KMS-11 (cell line): ENCODE measurements at regions not wholly inside any gene's neighbourhood (a gene's known extent, or its start where the extent isn't known, plus 50 kb on each side); places are given as distances from the start of the nearest gene placed in this dataset.
"Not testable (repeated sequence)": the region's sequence is repeated elsewhere in the genome, so short reads cannot be mapped to it uniquely, and the experiment has no call there.

Experiments
- H2AFZ ChIP-seq: fragments of 200-600 bp; sonication (generic); 2 replicates; pipeline ENCODE4 v1.6.1; 2016; ENCODE audit warnings: antibody characterized with exemption, mixed run types, low read depth
- H3K27ac ChIP-seq: fragments of 200-600 bp; sonication (generic); 2 replicates; pipeline ENCODE4 v1.6.1; 2016; ENCODE audit warnings: mild to moderate bottlenecking, mixed run types
- H3K27me3 ChIP-seq: fragments of 200-600 bp; sonication (generic); 2 replicates; pipeline ENCODE4 v1.6.1; 2017; ENCODE audit warnings: mild to moderate bottlenecking, low read depth, mixed run types, moderate library complexity; ENCODE audit not compliant: insufficient read depth
- H3K36me3 ChIP-seq: fragments of 200-600 bp; sonication (generic); 2 replicates; pipeline ENCODE4 v1.6.1; 2017; ENCODE audit warnings: mild to moderate bottlenecking, mixed run types; ENCODE audit not compliant: insufficient read depth
- H3K4me1 ChIP-seq: fragments of 200-600 bp; sonication (generic); 2 replicates; pipeline ENCODE4 v1.6.1; 2016; ENCODE audit warnings: mild to moderate bottlenecking, low read depth, mixed run types; ENCODE audit not compliant: poor library complexity, severe bottlenecking
- H3K4me2 ChIP-seq: fragments of 200-600 bp; sonication (generic); 2 replicates; pipeline ENCODE4 v1.7.0; 2016; ENCODE audit warnings: mild to moderate bottlenecking, mixed run types
- H3K4me3 ChIP-seq: fragments of 200-600 bp; sonication (generic); IDR thresholded peaks from 2 replicates; pipeline ENCODE4 v1.6.1; 2017; ENCODE audit warnings: low read depth, low read length, mixed read lengths; ENCODE audit not compliant: insufficient read depth
- H3K79me2 ChIP-seq: fragments of 200-600 bp; sonication (generic); 2 replicates; pipeline ENCODE4 v1.6.1; 2016; ENCODE audit warnings: low read depth, mixed run types; ENCODE audit not compliant: insufficient read depth
- H3K9ac ChIP-seq: fragments of 200-600 bp; sonication (generic); 2 replicates; pipeline ENCODE4 v1.6.1; 2016; ENCODE audit warnings: mild to moderate bottlenecking, mixed run types
- H4K20me1 ChIP-seq: fragments of 200-600 bp; sonication (generic); 2 replicates; pipeline ENCODE4 v1.6.1; 2016; ENCODE audit warnings: mild to moderate bottlenecking, mixed run types; ENCODE audit not compliant: insufficient read depth
- CTCF ChIP-seq: fragments of 200-600 bp; sonication (generic); conservative IDR thresholded peaks from 2 replicates; pipeline ENCODE4 v1.6.1; 2017; ENCODE audit warnings: low read depth, mild to moderate bottlenecking, antibody characterized with exemption, low read length, moderate library complexity, mixed read lengths

- H3K4me1 ChIP-seq = peaks cover 16% of the 10 kb centered on the region
- H3K4me2 ChIP-seq = no peak overlapping the region
- H3K79me2 ChIP-seq = no peaks in the 10 kb centered on the region
- no peaks in the 10 kb centered on the region for H3K27me3 ChIP-seq
- no peak overlapping the region for H3K9ac ChIP-seq
- H2AFZ ChIP-seq = no peak overlapping the region
- H3K4me3 ChIP-seq = no peak overlapping the region
- no peaks in the 10 kb centered on the region for H4K20me1 ChIP-seq
- H3K27ac ChIP-seq = no peak overlapping the region
- H3K36me3 ChIP-seq = no peaks in the 10 kb centered on the region
- no peak for TF ChIP-seq CTCF
Measured at GRCh38 chr5:101284736-101285375, 381.8 kb upstream of the ST8SIA4 start.

GRCh38 chr5:101283938-101284337 is 380.9 kb upstream of the ST8SIA4 start:
- not testable (repeated sequence) for H3K27me3 ChIP-seq, H3K79me2 ChIP-seq, H2AFZ ChIP-seq, H3K9ac ChIP-seq, H3K36me3 ChIP-seq, H3K27ac ChIP-seq, H3K4me3 ChIP-seq, H3K4me2 ChIP-seq, H4K20me1 ChIP-seq
- H3K4me1 ChIP-seq = peaks cover 13% of the 10 kb centered on the region

GRCh38 chr5:101278917-101279316 is 375.8 kb upstream of the ST8SIA4 start:
- Histone ChIP-seq H3K36me3 (no peaks in the 10 kb centered on the region), H3K4me2 (no peak overlapping the region), H2AFZ (no peak overlapping the region)

GRCh38 chr5:101278011-101278687 is 375.1 kb upstream of the ST8SIA4 start:
- no peak overlapping the region for H3K4me3 ChIP-seq
- no peaks in the 10 kb centered on the region for H3K4me1 ChIP-seq
- no peak overlapping the region for H3K4me2 ChIP-seq
- TF ChIP-seq CTCF = no peak
- H3K27ac ChIP-seq = no peak overlapping the region
- H4K20me1 ChIP-seq = no peaks in the 10 kb centered on the region
- no peaks in the 10 kb centered on the region for H3K36me3 ChIP-seq
- H3K27me3 ChIP-seq = no peaks in the 10 kb centered on the region
- no peak overlapping the region for H2AFZ ChIP-seq
- H3K79me2 ChIP-seq = no peaks in the 10 kb centered on the region
- no peak overlapping the region for H3K9ac ChIP-seq

More at GRCh38 chr5:101278917-101279316, 375.8 kb upstream of the ST8SIA4 start:
- no peak overlapping the region for H3K9ac ChIP-seq
- H3K4me1 ChIP-seq = no peaks in the 10 kb centered on the region
- H3K27ac ChIP-seq = no peak overlapping the region
- no peaks in the 10 kb centered on the region for H3K79me2 ChIP-seq
- no peaks in the 10 kb centered on the region for H3K27me3 ChIP-seq
- TF ChIP-seq CTCF = no peak
- H4K20me1 ChIP-seq = no peaks in the 10 kb centered on the region
- H3K4me3 ChIP-seq = no peak overlapping the region

GRCh38 chr5:101271945-101272344 is 368.9 kb upstream of the ST8SIA4 start:
- Histone ChIP-seq H4K20me1 (no peaks in the 10 kb centered on the region), H3K4me1 (no peaks in the 10 kb centered on the region), H2AFZ (no peak overlapping the region), H3K27ac (no peak overlapping the region), H3K79me2 (no peaks in the 10 kb centered on the region), H3K27me3 (no peaks in the 10 kb centered on the region), H3K9ac (no peak overlapping the region), H3K36me3 (no peaks in the 10 kb centered on the region), H3K4me2 (no peak overlapping the region), H3K4me3 (no peak overlapping the region)
- no peak for TF ChIP-seq CTCF
